Lung (tissue), 11 donors: ENCODE measurements at regions not wholly inside any gene's neighbourhood (a gene's known extent, or its start where the extent isn't known, plus 50 kb on each side); places are given as distances from the start of the nearest gene placed in this dataset.
A peak's percentile ranks its signal among the peaks of the same experiment; 100 is the strongest.
"Not testable (repeated sequence)": the region's sequence is repeated elsewhere in the genome, so short reads cannot be mapped to it uniquely, and the experiment has no call there.

Source experiments
- ATAC-seq: fragments of 200-7000 bp; cut with Tn5 transposase; one replicate; pipeline ENCODE4 v1.9.1; 2020; ENCODE audit warnings: moderate number of reproducible peaks; ENCODE audit not compliant: insufficient read depth, low FRiP score
- DNase-seq, 3 donors: peaks; one replicate each; pipeline ENCODE4 v3.0.0-alpha.2; 2013 to 2017
- H3K27ac ChIP-seq, 2 donors: one replicate each; pipeline ENCODE4 v1.5.1; 2013; ENCODE audit warnings: mild to moderate bottlenecking in 2 of 2, moderate library complexity in 2 of 2, control low read depth in 1 of 2, inconsistent platforms in 1 of 2, low read depth in 1 of 2, low read length in 1 of 2
- H3K27me3 ChIP-seq, 3 donors: one replicate each; pipeline ENCODE4 v1.5.1; 2013; ENCODE audit warnings: low read length in 2 of 3; ENCODE audit not compliant: control insufficient read depth in 3 of 3, insufficient read depth in 3 of 3
- H3K36me3 ChIP-seq, 4 donors: one replicate each; pipeline ENCODE4 v1.5.1; 2013; ENCODE audit warnings: low read length in 4 of 4, mild to moderate bottlenecking in 1 of 4, moderate library complexity in 1 of 4; ENCODE audit not compliant: control insufficient read depth in 4 of 4, insufficient read depth in 4 of 4
- H3K4me1 ChIP-seq, 5 donors: one replicate each; pipeline ENCODE4 v1.5.1; 2013; ENCODE audit warnings: low read length in 5 of 5, mild to moderate bottlenecking in 2 of 5, moderate library complexity in 1 of 5; ENCODE audit not compliant: control insufficient read depth in 5 of 5, insufficient read depth in 5 of 5
- H3K4me3 ChIP-seq: one replicate; pipeline ENCODE4 v1.5.1; 2013; ENCODE audit warnings: mild to moderate bottlenecking, control low read depth, moderate library complexity
- H3K9ac ChIP-seq, 2 donors: one replicate each; pipeline ENCODE4 v1.5.1; 2013; ENCODE audit warnings: low read length in 2 of 2, control low read depth in 1 of 2; ENCODE audit not compliant: insufficient read depth in 1 of 2
- H3K9me3 ChIP-seq, 4 donors: one replicate each; pipeline ENCODE4 v1.5.1; 2013; ENCODE audit warnings: low read length in 3 of 4, mild to moderate bottlenecking in 1 of 4, moderate library complexity in 1 of 4; ENCODE audit not compliant: control insufficient read depth in 4 of 4, insufficient read depth in 3 of 4
- WGBS, 2 donors: extraction: QIAGEN DNeasy Blood & Tissue Kit; methylation state at CpG; one replicate each; pipeline ENCODE4 v1.1.7; 2013; 5-methylcytosine and 5-hydroxymethylcytosine counted together
- TF ChIP-seq, protein P1 (sequence below): IDR thresholded peaks from 2 replicates; pipeline ENCODE4 v1.5.1; 2012; ENCODE audit warnings: mild to moderate bottlenecking; ENCODE audit errors: control extremely low read depth, extremely low read depth
- donor health status: control.
- donor health status: control.
- donor health status: Bipolar disorder and iron deficiency.
- donor health status: healthy.
- donor health status: DM: yes; HTN: yes; CAD: no.

DNA sequence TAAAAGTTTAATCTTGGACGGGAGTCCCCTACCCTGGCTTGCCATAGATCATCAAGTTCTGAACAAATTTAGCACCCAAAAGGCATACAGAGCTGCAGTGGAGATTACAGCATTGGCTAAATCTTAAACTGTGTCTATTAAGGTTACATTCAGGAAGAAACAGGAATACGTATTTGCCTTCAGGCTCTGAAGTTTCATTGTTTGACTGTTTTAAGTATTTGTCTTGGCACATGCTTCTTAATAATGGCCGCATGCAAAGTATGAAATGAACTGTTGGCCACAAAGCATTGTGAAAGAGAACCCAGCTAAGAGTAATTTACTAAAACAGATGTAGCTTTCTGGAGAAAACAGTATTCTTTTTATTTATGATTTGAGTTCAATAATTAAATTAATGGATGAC is 63.9 kb upstream of the CNEP1R1 start:
- DNase-seq: peak in 2 of 3 donors; percentile 69 to 79

GRCh38 chr16:49962566-49962965 is 62.5 kb upstream of the CNEP1R1 start:
- not testable (repeated sequence) for H3K27me3 ChIP-seq, ATAC-seq, H3K9me3 ChIP-seq, H3K4me3 ChIP-seq, H3K27ac ChIP-seq, H3K9ac ChIP-seq, DNase-seq, H3K36me3 ChIP-seq
- H3K4me1 ChIP-seq: peaks cover 0 to 53% (median 16%) of the 10 kb centered on the region in 5 donors
- whole genome bisulfite sequencing, 2 donors: 97 to 98% methylated on average over 6 of the region's 6 CpGs

More for the DNA sequence above, 63.9 kb upstream of the CNEP1R1 start:
- H3K27me3 ChIP-seq: no peaks in the 10 kb centered on the region
- H3K9ac ChIP-seq: peak overlapping the region in 1 of 2 donors; percentile 69
- no peak overlapping the region for H3K27ac ChIP-seq
- no peaks in the 10 kb centered on the region for H3K36me3 ChIP-seq
- H3K4me1 ChIP-seq: peaks cover 0 to 47% (median 16%) of the 10 kb centered on the region in 5 donors
- H3K9me3 ChIP-seq: no peaks in the 10 kb centered on the region
- TF ChIP-seq, protein P1, sequence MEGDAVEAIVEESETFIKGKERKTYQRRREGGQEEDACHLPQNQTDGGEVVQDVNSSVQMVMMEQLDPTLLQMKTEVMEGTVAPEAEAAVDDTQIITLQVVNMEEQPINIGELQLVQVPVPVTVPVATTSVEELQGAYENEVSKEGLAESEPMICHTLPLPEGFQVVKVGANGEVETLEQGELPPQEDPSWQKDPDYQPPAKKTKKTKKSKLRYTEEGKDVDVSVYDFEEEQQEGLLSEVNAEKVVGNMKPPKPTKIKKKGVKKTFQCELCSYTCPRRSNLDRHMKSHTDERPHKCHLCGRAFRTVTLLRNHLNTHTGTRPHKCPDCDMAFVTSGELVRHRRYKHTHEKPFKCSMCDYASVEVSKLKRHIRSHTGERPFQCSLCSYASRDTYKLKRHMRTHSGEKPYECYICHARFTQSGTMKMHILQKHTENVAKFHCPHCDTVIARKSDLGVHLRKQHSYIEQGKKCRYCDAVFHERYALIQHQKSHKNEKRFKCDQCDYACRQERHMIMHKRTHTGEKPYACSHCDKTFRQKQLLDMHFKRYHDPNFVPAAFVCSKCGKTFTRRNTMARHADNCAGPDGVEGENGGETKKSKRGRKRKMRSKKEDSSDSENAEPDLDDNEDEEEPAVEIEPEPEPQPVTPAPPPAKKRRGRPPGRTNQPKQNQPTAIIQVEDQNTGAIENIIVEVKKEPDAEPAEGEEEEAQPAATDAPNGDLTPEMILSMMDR: no peak
- WGBS, 2 donors: 52 to 74% methylated on average over 3 of the region's 3 CpGs
- ATAC-seq: peak; percentile 9
- no peak overlapping the region for H3K4me3 ChIP-seq

DNA sequence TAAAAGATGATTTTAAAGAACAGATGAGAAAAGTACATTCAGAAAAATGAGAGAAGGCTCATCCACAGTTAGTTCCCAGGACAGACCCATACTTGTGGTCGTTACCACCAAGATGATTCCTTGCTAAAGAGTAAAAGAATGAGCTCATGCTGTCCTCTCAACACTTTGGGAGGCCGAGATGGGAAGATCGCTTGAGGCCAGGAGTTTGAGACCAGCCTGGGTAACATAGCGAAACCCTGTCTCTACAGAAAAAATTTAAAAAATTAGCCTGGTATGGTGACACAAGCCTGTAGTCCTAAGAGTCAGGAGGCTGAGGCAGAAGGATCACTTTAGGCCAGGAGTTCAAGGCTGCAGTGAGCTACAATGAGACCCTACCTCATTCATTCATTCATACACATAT is 60.7 kb upstream of the CNEP1R1 start:
- TF ChIP-seq, protein P1: no peak
- Histone ChIP-seq H3K27ac (no peak overlapping the region), H3K4me3 (no peak overlapping the region), H3K9ac (no peak overlapping the region), H3K4me1 (peaks cover 0 to 45% (median 16%) of the 10 kb centered on the region in 5 donors), H3K27me3 (no peaks in the 10 kb centered on the region), H3K9me3 (no peaks in the 10 kb centered on the region), H3K36me3 (no peaks in the 10 kb centered on the region)
- DNase-seq (no peak), ATAC-seq (no peak)
- WGBS, 2 donors: 78 to 88% methylated on average over 4 of the region's 4 CpGs

GRCh38 chr16:49964973-49965372 is 60.1 kb upstream of the CNEP1R1 start:
- no peak overlapping the region for H3K9ac ChIP-seq
- WGBS, 2 donors: 74 to 77% methylated on average over 2 of the region's 2 CpGs
- no peaks in the 10 kb centered on the region for H3K27me3 ChIP-seq
- peaks cover 0 to 39% (median 12%) of the 10 kb centered on the region in 5 donors for H3K4me1 ChIP-seq
- DNase-seq (peak; percentile 63 to 88 (median 83)), ATAC-seq (no peak)
- TF ChIP-seq, protein P1: no peak
- no peaks in the 10 kb centered on the region for H3K9me3 ChIP-seq
- no peak overlapping the region for H3K27ac ChIP-seq
- H3K4me3 ChIP-seq: no peak overlapping the region
- H3K36me3 ChIP-seq: no peaks in the 10 kb centered on the region
